Right lobe of liver (tissue), 4 donors: ENCODE measurements at regions not wholly inside any gene's neighbourhood (a gene's known extent, or its start where the extent isn't known, plus 50 kb on each side); places are given as distances from the start of the nearest gene placed in this dataset.

Experiments used
- POLR2A ChIP-seq: fragments of 450-650 bp; IDR thresholded peaks from one replicate; pipeline ENCODE4 v1.6.1; 2017; ENCODE audit warnings: antibody characterized with exemption, mild to moderate bottlenecking
- TF ChIP-seq, protein P1 (sequence below), 4 donors: fragments of 200-600 bp in 3 of 4; fragments of 450-650 bp in 1 of 4; IDR thresholded peaks; one replicate each; pipeline versions ENCODE4 v1.5.1 to v1.8.0; 2016 to 2022; ENCODE audit warnings: antibody characterized with exemption in 4 of 4, mild to moderate bottlenecking in 2 of 4
- donor health status: DM: no; HTN: no; CAD: no.
- donor health status: DM: no; HTN: no; CAD: no.
- donor health status: DM: no; HTN: yes; CAD: no.

DNA sequence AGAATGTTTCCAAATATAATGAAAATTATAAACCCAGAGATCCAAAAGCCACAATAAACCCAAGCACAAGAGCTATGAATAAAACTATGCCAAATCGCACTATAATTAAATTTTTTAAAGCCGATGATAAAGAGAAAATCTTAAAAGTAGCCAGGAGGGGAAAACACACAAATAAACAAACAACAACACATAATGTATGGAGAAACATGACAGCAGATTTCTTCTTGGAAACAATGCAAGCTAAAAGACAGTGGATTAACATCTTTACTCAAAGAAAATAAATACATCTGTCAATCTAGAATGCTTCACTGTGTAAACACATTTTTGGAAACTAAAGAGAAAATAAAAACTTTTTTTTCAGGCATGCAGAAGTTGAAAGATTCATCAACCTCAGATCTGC, 53.0 kb upstream of the SMOX start:
- TF ChIP-seq, protein P1, sequence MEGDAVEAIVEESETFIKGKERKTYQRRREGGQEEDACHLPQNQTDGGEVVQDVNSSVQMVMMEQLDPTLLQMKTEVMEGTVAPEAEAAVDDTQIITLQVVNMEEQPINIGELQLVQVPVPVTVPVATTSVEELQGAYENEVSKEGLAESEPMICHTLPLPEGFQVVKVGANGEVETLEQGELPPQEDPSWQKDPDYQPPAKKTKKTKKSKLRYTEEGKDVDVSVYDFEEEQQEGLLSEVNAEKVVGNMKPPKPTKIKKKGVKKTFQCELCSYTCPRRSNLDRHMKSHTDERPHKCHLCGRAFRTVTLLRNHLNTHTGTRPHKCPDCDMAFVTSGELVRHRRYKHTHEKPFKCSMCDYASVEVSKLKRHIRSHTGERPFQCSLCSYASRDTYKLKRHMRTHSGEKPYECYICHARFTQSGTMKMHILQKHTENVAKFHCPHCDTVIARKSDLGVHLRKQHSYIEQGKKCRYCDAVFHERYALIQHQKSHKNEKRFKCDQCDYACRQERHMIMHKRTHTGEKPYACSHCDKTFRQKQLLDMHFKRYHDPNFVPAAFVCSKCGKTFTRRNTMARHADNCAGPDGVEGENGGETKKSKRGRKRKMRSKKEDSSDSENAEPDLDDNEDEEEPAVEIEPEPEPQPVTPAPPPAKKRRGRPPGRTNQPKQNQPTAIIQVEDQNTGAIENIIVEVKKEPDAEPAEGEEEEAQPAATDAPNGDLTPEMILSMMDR (IDR thresholded peaks at IDR 0.05) = no peak
- no peak for TF ChIP-seq POLR2A
